ENCODE measurements at regions not wholly inside any gene's neighbourhood (a gene's known extent, or its start where the extent isn't known, plus 50 kb on each side); places are given as distances from the start of the nearest gene placed in this dataset.

DNA sequence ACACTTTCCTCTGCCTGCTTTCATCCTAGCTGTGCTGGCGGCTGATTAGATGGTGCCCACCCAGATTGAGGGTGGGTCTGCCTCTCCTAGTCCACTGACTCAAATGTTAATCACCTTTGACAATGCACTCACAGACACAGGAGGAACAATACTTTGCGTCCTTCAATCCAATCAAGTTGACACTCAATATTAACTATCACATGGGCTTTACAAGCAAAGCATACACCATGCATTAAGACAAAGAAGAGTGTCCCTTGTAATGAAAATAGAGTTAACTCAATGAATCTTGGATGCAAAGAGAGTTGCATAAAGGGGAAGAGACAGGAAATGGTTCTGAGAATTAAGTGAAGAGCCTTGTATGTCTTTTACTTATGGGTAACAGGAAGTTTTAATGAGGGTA lies 298.7 kb upstream of the BRINP1 start:
- TF ChIP-seq, protein P1, sequence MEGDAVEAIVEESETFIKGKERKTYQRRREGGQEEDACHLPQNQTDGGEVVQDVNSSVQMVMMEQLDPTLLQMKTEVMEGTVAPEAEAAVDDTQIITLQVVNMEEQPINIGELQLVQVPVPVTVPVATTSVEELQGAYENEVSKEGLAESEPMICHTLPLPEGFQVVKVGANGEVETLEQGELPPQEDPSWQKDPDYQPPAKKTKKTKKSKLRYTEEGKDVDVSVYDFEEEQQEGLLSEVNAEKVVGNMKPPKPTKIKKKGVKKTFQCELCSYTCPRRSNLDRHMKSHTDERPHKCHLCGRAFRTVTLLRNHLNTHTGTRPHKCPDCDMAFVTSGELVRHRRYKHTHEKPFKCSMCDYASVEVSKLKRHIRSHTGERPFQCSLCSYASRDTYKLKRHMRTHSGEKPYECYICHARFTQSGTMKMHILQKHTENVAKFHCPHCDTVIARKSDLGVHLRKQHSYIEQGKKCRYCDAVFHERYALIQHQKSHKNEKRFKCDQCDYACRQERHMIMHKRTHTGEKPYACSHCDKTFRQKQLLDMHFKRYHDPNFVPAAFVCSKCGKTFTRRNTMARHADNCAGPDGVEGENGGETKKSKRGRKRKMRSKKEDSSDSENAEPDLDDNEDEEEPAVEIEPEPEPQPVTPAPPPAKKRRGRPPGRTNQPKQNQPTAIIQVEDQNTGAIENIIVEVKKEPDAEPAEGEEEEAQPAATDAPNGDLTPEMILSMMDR (IDR thresholded peaks at IDR 0.05) = no peak
- Histone ChIP-seq H3K36me3 (ENCODE audit: control insufficient read depth, insufficient read depth, low read length) (no peaks in the 10 kb centered on the region), H3K9me3 (ENCODE audit: control insufficient read depth, insufficient read depth, low read length) (no peaks in the 10 kb centered on the region), H3K27ac (ENCODE audit: low read length) (no peak overlapping the region), H3K4me1 (ENCODE audit: control insufficient read depth, insufficient read depth, low read length) (no peaks in the 10 kb centered on the region), H3K4me3 (ENCODE audit: low read length) (no peak overlapping the region), H3K27me3 (ENCODE audit: control insufficient read depth, insufficient read depth, low read length) (no peaks in the 10 kb centered on the region)
- no peaks in the 10 kb centered on the region for H3K36me3 Mint-ChIP-seq
- no peak for DNase-seq
- no peak overlapping the region for H3K27ac Mint-ChIP-seq
- no peak for ATAC-seq
- H3K27me3 Mint-ChIP-seq (ENCODE audit: low read depth in 2 of 2) = no peaks in the 10 kb centered on the region
- WGBS (ENCODE audit: insufficient coverage) = 88% methylated on average over 2 of the region's 2 CpGs
- H3K9me3 Mint-ChIP-seq = peaks cover 3 to 4% of the 10 kb centered on the region in 2 donors
- H3K4me3 Mint-ChIP-seq = no peak overlapping the region
- intact Hi-C loops (cut with micrococcal nuclease) = no loop called here
- H3K4me1 Mint-ChIP-seq = no peaks in the 10 kb centered on the region

DNA sequence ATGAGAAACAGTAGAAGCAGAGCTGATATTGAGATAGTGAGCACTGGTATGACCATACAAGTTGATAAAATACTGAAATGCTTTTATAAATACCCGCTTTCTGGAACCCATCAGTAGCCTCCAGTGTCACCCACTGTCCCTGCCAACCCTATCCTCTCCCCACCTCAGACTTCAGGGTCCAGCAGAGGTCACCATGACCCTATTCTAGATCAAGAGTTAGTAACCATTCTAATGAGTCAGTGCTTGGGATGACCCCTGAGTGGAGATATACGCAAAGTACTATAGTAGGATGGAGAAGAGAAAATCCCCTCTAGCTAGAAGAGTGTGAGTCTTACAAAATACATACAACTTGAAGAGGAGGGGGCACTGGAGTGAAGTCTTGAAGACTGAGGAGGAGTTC lies 297.9 kb upstream of the BRINP1 start:
- no peak overlapping the region for H3K27ac ChIP-seq (ENCODE audit: low read length)
- Mint-ChIP-seq H3K9me3 (peaks cover 6 to 7% of the 10 kb centered on the region in 2 donors), H3K36me3 (no peaks in the 10 kb centered on the region), H3K4me1 (no peaks in the 10 kb centered on the region), H3K4me3 (no peak overlapping the region), H3K27me3 (ENCODE audit: low read depth in 2 of 2) (no peaks in the 10 kb centered on the region), H3K27ac (no peak overlapping the region)
- TF ChIP-seq, protein P1 (IDR thresholded peaks at IDR 0.05) = no peak
- H3K4me1 ChIP-seq (ENCODE audit: control insufficient read depth, insufficient read depth, low read length) = no peaks in the 10 kb centered on the region
- ATAC-seq (no peak), DNase-seq (no peak)
- intact Hi-C loops (cut with micrococcal nuclease) = no loop called here
- H3K9me3 ChIP-seq (ENCODE audit: control insufficient read depth, insufficient read depth, low read length) = no peaks in the 10 kb centered on the region
- no peak overlapping the region for H3K4me3 ChIP-seq (ENCODE audit: low read length)
- no peaks in the 10 kb centered on the region for H3K27me3 ChIP-seq (ENCODE audit: control insufficient read depth, insufficient read depth, low read length)
- WGBS (ENCODE audit: insufficient coverage) = no CpG with 5 or more reads among the region's 2 CpGs
- H3K36me3 ChIP-seq (ENCODE audit: control insufficient read depth, insufficient read depth, low read length) = no peaks in the 10 kb centered on the region

DNA sequence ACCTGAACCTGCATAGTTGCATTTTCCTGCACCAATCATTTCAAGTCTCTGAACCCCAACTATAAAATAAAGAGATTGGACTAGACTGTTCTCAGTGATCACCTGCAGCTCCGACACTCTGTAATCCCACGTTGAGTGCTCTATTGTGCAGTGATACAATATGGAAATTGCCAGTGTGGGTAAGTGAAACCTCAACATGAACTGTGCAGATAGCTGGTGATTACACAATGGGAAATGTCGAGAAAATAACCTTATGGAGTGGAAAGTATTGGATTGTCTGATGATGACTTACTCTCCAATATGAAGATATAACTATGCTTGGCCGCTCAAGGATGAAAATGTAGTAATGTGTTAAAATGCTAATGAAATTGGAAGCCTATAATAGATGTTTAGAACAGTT lies 293.1 kb upstream of the BRINP1 start:
- no peak overlapping the region for H3K27ac ChIP-seq (ENCODE audit: low read length)
- no peak for ATAC-seq
- WGBS (ENCODE audit: insufficient coverage) = 79% methylated on average over 4 of the region's 4 CpGs
- Mint-ChIP-seq H3K36me3 (no peaks in the 10 kb centered on the region), H3K27me3 (ENCODE audit: low read depth in 2 of 2) (no peaks in the 10 kb centered on the region), H3K27ac (no peak overlapping the region), H3K9me3 (peaks cover 6% of the 10 kb centered on the region in 2 donors), H3K4me1 (no peaks in the 10 kb centered on the region), H3K4me3 (no peak overlapping the region)
- intact Hi-C loops (cut with micrococcal nuclease) = no loop called here
- H3K4me3 ChIP-seq (ENCODE audit: low read length) = no peak overlapping the region
- H3K4me1 ChIP-seq (ENCODE audit: control insufficient read depth, insufficient read depth, low read length) = no peaks in the 10 kb centered on the region
- H3K9me3 ChIP-seq (ENCODE audit: control insufficient read depth, insufficient read depth, low read length) = no peaks in the 10 kb centered on the region
- no peaks in the 10 kb centered on the region for H3K27me3 ChIP-seq (ENCODE audit: control insufficient read depth, insufficient read depth, low read length)
- H3K36me3 ChIP-seq (ENCODE audit: control insufficient read depth, insufficient read depth, low read length) = no peaks in the 10 kb centered on the region
- no peak for DNase-seq
- TF ChIP-seq, protein P1 (IDR thresholded peaks at IDR 0.05) = no peak

GRCh38 chr9:119652931-119653330 lies 283.7 kb upstream of the BRINP1 start:
- H3K4me1 Mint-ChIP-seq = no peaks in the 10 kb centered on the region
- TF ChIP-seq, protein P1 (IDR thresholded peaks at IDR 0.05) = no peak
- Histone ChIP-seq H3K9me3 (ENCODE audit: control insufficient read depth, insufficient read depth, low read length) (no peaks in the 10 kb centered on the region), H3K4me3 (ENCODE audit: low read length) (no peak overlapping the region), H3K36me3 (ENCODE audit: control insufficient read depth, insufficient read depth, low read length) (no peaks in the 10 kb centered on the region), H3K27me3 (ENCODE audit: control insufficient read depth, insufficient read depth, low read length) (no peaks in the 10 kb centered on the region), H3K4me1 (ENCODE audit: control insufficient read depth, insufficient read depth, low read length) (no peaks in the 10 kb centered on the region), H3K27ac (ENCODE audit: low read length) (no peak overlapping the region)
- 100% methylated on average over 3 of the region's 5 CpGs for WGBS (ENCODE audit: insufficient coverage)
- no peak for ATAC-seq
- no peaks in the 10 kb centered on the region for H3K36me3 Mint-ChIP-seq
- no peak for DNase-seq
- no peaks in the 10 kb centered on the region for H3K27me3 Mint-ChIP-seq (ENCODE audit: low read depth in 2 of 2)
- intact Hi-C loops (cut with micrococcal nuclease) = no loop called here
- H3K27ac Mint-ChIP-seq = no peak overlapping the region
- peaks cover 0 to 4% of the 10 kb centered on the region in 2 donors for H3K9me3 Mint-ChIP-seq
- no peak overlapping the region for H3K4me3 Mint-ChIP-seq
